NB4 (cell line): ENCODE measurements at regions not wholly inside any gene's neighbourhood (a gene's known extent, or its start where the extent isn't known, plus 50 kb on each side); places are given as distances from the start of the nearest gene placed in this dataset.

ENCODE experiments used
- POLR2A ChIP-seq: IDR thresholded peaks from 2 replicates; pipeline ENCODE4 v1.6.1; 2011; ENCODE audit warnings: mild to moderate bottlenecking; ENCODE audit not compliant: insufficient read length; ENCODE audit errors: extremely low read depth
- TF ChIP-seq, protein P1 (sequence below): IDR thresholded peaks from one replicate; pipeline ENCODE4 v1.5.1; 2012; ENCODE audit warnings: low read depth, low read length
- TF ChIP-seq, protein P2 (sequence below): IDR thresholded peaks from 2 replicates; pipeline ENCODE4 v1.6.1; 2011; ENCODE audit warnings: low read depth, low read length

DNA sequence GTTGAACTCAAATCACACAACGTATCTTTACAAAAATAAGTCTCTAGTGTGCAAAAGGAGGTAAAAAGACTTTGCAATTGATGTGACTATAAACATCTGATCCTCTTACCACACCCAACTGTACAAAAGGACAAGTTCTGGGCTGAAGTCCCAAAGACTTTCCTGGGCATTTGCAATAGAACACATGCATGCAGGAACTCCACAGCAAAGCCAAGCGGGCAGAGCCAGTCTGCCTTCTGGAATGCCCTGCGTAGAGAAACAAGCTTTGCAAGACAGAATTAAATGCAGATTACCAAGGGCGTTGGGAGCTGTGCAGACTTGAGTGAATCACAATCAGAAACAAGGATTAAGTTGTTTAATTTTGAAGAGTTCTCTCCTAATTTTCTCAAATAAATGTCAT, 208.4 kb upstream of the ZNF521 start:
- TF ChIP-seq, protein P1, sequence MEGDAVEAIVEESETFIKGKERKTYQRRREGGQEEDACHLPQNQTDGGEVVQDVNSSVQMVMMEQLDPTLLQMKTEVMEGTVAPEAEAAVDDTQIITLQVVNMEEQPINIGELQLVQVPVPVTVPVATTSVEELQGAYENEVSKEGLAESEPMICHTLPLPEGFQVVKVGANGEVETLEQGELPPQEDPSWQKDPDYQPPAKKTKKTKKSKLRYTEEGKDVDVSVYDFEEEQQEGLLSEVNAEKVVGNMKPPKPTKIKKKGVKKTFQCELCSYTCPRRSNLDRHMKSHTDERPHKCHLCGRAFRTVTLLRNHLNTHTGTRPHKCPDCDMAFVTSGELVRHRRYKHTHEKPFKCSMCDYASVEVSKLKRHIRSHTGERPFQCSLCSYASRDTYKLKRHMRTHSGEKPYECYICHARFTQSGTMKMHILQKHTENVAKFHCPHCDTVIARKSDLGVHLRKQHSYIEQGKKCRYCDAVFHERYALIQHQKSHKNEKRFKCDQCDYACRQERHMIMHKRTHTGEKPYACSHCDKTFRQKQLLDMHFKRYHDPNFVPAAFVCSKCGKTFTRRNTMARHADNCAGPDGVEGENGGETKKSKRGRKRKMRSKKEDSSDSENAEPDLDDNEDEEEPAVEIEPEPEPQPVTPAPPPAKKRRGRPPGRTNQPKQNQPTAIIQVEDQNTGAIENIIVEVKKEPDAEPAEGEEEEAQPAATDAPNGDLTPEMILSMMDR, result no peak
- no peak for TF ChIP-seq POLR2A
- TF ChIP-seq, protein P2, sequence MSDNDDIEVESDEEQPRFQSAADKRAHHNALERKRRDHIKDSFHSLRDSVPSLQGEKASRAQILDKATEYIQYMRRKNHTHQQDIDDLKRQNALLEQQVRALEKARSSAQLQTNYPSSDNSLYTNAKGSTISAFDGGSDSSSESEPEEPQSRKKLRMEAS, result no peak
